ENCODE measurements at regions not wholly inside any gene's neighbourhood (a gene's known extent, or its start where the extent isn't known, plus 50 kb on each side); places are given as distances from the start of the nearest gene placed in this dataset.

DNA sequence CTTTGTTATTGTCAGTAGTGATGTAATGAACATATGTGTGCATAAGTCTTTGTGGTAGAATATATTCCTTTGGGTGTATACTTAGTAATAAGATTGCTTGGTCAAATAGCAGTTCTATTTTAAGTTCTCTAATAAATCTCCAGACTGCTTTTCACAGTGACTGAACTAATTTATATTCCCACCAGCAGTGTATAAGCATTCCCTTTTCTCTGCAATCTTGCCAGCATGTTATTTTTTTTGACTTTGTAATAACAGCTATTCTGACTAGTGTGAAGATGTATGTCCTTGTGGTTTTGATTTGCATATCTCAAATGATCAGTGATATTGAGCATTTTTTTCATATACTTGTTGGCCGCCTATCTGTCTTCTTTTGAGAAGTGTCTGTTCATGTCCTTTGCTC, 111.5 kb upstream of the CDH12 start:
- H3K4me3 ChIP-seq, result no peak overlapping the region
- FAIRE-seq, result no peak
- ATAC-seq, result no peak

DNA sequence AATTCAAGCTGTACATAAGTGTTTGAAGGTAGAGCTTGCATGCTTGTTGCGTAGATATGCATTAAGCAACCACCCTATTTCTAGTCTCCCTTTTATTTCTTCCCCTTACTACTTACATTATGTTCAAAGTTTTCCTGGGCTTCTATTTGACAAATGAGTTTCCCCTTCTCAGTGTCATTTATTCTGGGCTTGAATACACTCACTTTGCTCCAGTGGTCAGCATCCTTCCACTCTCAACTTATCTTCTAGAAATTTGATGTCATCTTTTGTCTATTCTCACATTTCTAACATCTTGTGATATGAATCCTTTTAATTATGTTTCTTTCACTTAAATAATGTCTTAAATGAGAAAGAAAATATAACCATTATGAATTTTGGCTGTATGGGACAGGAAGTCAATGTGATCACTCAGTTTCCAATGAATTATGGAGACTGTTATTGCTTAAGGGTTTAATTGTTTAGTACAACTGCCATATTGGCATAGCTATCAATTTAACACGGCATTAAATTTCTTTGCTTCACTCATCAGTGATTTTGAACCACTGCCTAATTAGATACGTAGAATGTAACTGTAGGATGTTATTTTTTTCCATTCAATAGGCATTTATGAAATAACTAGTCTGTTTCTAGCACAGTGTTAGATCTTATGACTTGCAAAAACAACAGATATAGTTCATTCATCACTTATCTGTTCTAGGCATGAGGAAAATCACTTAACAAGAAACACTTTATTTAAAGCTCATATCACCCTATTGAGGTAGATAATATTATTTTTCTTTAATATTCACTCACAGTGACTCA, 105.5 kb upstream of the CDH12 start:
- Histone ChIP-seq H3K4me1 (no peaks in the 10 kb centered on the region), H3K27me3 (no peaks in the 10 kb centered on the region), H3K27ac (no peak overlapping the region), H3K9me3 (no peaks in the 10 kb centered on the region), H3K36me3 (no peaks in the 10 kb centered on the region), H3K4me3 (no peak overlapping the region)
- DNase-seq, result no peak
- no peak for ATAC-seq
- intact Hi-C loops (cut with DNase I), result no loop called here
- FAIRE-seq, result no peak
- TF ChIP-seq CTCF (IDR thresholded peaks at IDR 0.05), result no peak
- 58 to 60% methylated on average over 3 of the region's 3 CpGs for WGBS, 2 donors

More for the DNA sequence above, 111.5 kb upstream of the CDH12 start:
- no peak for TF ChIP-seq CTCF (IDR thresholded peaks at IDR 0.05)
- intact Hi-C loops (cut with DNase I), result no loop called here
- Histone ChIP-seq H3K9me3 (no peaks in the 10 kb centered on the region), H3K4me1 (no peaks in the 10 kb centered on the region), H3K27ac (no peak overlapping the region), H3K27me3 (no peaks in the 10 kb centered on the region), H3K36me3 (no peaks in the 10 kb centered on the region)
- DNase-seq, result no peak
- WGBS, 2 donors, result 64 to 79% methylated on average over 1 of the region's 1 CpG

DNA sequence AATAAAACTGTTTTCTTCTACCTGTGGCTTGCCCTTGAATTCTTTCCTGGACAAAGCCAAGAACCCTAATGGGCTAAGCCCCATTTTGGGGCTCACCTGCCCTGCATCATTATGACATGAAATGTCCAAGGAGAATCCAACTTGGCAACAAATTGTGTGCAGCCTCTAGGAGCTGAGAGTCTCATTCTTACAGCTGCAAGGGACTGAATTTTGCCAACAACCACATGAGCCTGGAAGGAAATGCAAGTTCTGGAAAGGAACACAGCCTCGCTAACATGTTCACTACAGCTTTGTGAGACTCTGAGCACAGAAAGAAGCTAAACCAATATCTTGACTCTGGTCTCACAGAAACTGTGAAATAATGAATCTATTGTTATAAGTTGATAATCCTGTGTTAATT, 94.8 kb upstream of the CDH12 start:
- WGBS, 2 donors, result 56 to 79% methylated on average over 1 of the region's 1 CpG
- no peak overlapping the region for H3K27ac ChIP-seq
- H3K4me3 ChIP-seq, result no peak overlapping the region
- DNase-seq (no peak), ATAC-seq (no peak), FAIRE-seq (no peak)
- H3K4me1 ChIP-seq, result no peaks in the 10 kb centered on the region
- H3K9me3 ChIP-seq, result no peaks in the 10 kb centered on the region
- H3K36me3 ChIP-seq, result no peaks in the 10 kb centered on the region
- intact Hi-C loops (cut with DNase I), result no loop called here
- no peaks in the 10 kb centered on the region for H3K27me3 ChIP-seq
- no peak for TF ChIP-seq CTCF (IDR thresholded peaks at IDR 0.05)

DNA sequence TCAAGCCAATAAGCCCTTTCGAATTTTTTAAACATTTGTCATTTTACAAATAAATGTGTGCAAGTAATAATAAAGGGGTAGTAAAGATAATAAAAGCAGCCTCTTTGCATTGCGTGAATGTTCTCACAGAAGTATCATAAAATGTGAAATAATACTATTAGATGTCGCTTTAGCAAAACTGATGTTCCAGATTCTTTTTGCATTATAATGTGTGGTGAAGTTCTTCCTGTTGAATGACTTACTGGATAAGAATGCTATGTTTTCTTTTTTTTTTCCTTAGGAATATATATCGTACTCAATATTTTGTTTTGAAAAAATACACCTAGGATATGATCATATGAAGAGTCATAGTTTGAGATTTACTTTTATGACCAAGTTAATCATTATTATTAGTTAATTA, 85.2 kb upstream of the CDH12 start:
- intact Hi-C loops (cut with DNase I), result no loop called here
- no peak for FAIRE-seq
- Histone ChIP-seq H3K36me3 (no peaks in the 10 kb centered on the region), H3K27me3 (no peaks in the 10 kb centered on the region), H3K4me3 (no peak overlapping the region), H3K27ac (no peak overlapping the region), H3K9me3 (no peaks in the 10 kb centered on the region), H3K4me1 (no peaks in the 10 kb centered on the region)
- 68 to 74% methylated on average over 4 of the region's 4 CpGs for WGBS, 2 donors
- ATAC-seq, result no peak
- no peak for TF ChIP-seq CTCF (IDR thresholded peaks at IDR 0.05)
- no peak for DNase-seq

GRCh38 chr5:22928821-22929482, 75.8 kb upstream of the CDH12 start:
- Histone ChIP-seq H3K4me1 (no peaks in the 10 kb centered on the region), H3K4me3 (no peak overlapping the region), H3K9me3 (no peaks in the 10 kb centered on the region), H3K36me3 (no peaks in the 10 kb centered on the region), H3K27ac (no peak overlapping the region), H3K27me3 (no peaks in the 10 kb centered on the region)
- no peak for TF ChIP-seq CTCF (IDR thresholded peaks at IDR 0.05)
- intact Hi-C loops (cut with DNase I), result no loop called here
- FAIRE-seq (no peak), ATAC-seq (no peak), DNase-seq (no peak)
- WGBS, 2 donors, result 16 to 33% methylated on average over 1 of the region's 1 CpG

Data from pancreas (tissue), 10 donors.